IPS-20b (cell line): ENCODE measurements at regions not wholly inside any gene's neighbourhood (a gene's known extent, or its start where the extent isn't known, plus 50 kb on each side); places are given as distances from the start of the nearest gene placed in this dataset.

Experiments
- H3K27ac ChIP-seq: one replicate; pipeline ENCODE4 v1.5.1; 2013; ENCODE audit warnings: low read length
- H3K27me3 ChIP-seq: 2 replicates; pipeline ENCODE4 v1.6.1; 2013; ENCODE audit warnings: mild to moderate bottlenecking, low read length, inconsistent platforms; ENCODE audit not compliant: insufficient read depth
- H3K36me3 ChIP-seq: 2 replicates; pipeline ENCODE4 v1.6.1; 2013; ENCODE audit warnings: low read depth, mild to moderate bottlenecking, inconsistent platforms, low read length, moderate library complexity; ENCODE audit not compliant: insufficient read depth
- H3K4me1 ChIP-seq: 2 replicates; pipeline ENCODE4 v1.6.1; 2013; ENCODE audit warnings: mild to moderate bottlenecking, control low read depth, inconsistent platforms, low read length, moderate library complexity; ENCODE audit not compliant: insufficient read depth
- H3K4me3 ChIP-seq: 2 replicates; pipeline ENCODE4 v1.5.1; 2013; ENCODE audit warnings: mild to moderate bottlenecking, low read length, inconsistent platforms
- H3K9ac ChIP-seq: 2 replicates; pipeline ENCODE4 v1.6.1; 2013; ENCODE audit warnings: low read depth, mild to moderate bottlenecking, inconsistent platforms, low read length, moderate library complexity
- H3K9me3 ChIP-seq: 2 replicates; pipeline ENCODE4 v1.6.1; 2013; ENCODE audit warnings: mild to moderate bottlenecking, low read depth, low read length, inconsistent platforms; ENCODE audit not compliant: insufficient read depth

GRCh38 chr2:209029249-209029648, 394.6 kb upstream of the MAP2 start:
- Histone ChIP-seq H3K27ac (no peak overlapping the region), H3K27me3 (no peaks in the 10 kb centered on the region), H3K9me3 (no peaks in the 10 kb centered on the region), H3K9ac (no peak overlapping the region), H3K4me1 (no peaks in the 10 kb centered on the region), H3K36me3 (no peaks in the 10 kb centered on the region), H3K4me3 (no peak overlapping the region)

GRCh38 chr2:209044307-209044706, 379.5 kb upstream of the MAP2 start:
- Histone ChIP-seq H3K4me1 (no peaks in the 10 kb centered on the region), H3K36me3 (no peaks in the 10 kb centered on the region), H3K27ac (no peak overlapping the region), H3K4me3 (no peak overlapping the region), H3K27me3 (no peaks in the 10 kb centered on the region), H3K9ac (no peak overlapping the region), H3K9me3 (no peaks in the 10 kb centered on the region)

DNA sequence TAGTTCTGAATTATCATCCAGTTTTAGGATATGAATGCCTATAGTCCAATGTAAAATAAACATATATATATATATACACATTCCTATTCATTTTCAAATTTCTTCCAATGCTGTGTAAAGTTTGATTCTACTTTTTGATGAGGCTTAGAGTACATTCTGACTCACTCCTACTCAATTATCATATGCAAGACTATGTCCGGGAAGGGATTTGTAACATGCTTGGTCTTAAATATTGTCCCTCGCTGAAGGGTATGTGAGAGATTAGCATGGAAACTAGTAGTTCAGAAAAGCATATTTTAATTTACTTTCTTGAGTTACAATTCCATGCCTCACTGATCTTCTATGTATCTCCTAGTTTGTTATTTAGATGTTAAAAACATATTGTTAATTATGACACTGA, 377.7 kb upstream of the MAP2 start:
- Histone ChIP-seq H3K4me1 (no peaks in the 10 kb centered on the region), H3K9ac (no peak overlapping the region), H3K36me3 (no peaks in the 10 kb centered on the region), H3K27me3 (no peaks in the 10 kb centered on the region), H3K27ac (no peak overlapping the region), H3K9me3 (no peaks in the 10 kb centered on the region), H3K4me3 (no peak overlapping the region)

GRCh38 chr2:209049608-209050007, 374.2 kb upstream of the MAP2 start:
- Histone ChIP-seq H3K9ac (no peak overlapping the region), H3K27ac (no peak overlapping the region), H3K4me3 (no peak overlapping the region), H3K36me3 (no peaks in the 10 kb centered on the region), H3K4me1 (no peaks in the 10 kb centered on the region), H3K9me3 (no peaks in the 10 kb centered on the region), H3K27me3 (no peaks in the 10 kb centered on the region)

GRCh38 chr2:209062210-209062609, 361.6 kb upstream of the MAP2 start:
- no peaks in the 10 kb centered on the region for H3K27me3 ChIP-seq
- H3K4me3 ChIP-seq, result no peak overlapping the region
- no peak overlapping the region for H3K9ac ChIP-seq
- no peaks in the 10 kb centered on the region for H3K36me3 ChIP-seq
- H3K9me3 ChIP-seq, result no peaks in the 10 kb centered on the region
- H3K27ac ChIP-seq, result no peak overlapping the region
- no peaks in the 10 kb centered on the region for H3K4me1 ChIP-seq

DNA sequence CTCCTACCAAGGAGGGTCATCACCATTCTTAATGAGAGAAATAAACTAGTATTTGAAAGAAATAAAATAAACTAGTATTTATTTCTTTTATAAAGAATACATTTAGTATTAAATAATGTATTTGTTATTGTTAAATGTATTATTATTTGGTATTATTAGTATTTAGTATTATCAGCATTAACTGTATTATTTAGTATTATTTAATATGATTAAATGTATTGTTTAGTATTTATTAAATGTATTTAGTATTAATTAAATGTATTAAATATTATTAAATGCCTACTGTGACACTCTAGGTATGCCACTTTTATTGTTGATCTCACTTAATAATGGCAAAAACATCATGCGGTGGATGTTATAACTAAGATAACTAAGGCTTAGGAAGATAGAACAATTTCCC, 353.6 kb upstream of the MAP2 start:
- Histone ChIP-seq H3K4me3 (no peak overlapping the region), H3K27ac (no peak overlapping the region), H3K9me3 (no peaks in the 10 kb centered on the region), H3K36me3 (no peaks in the 10 kb centered on the region), H3K4me1 (no peaks in the 10 kb centered on the region), H3K9ac (no peak overlapping the region), H3K27me3 (no peaks in the 10 kb centered on the region)

DNA sequence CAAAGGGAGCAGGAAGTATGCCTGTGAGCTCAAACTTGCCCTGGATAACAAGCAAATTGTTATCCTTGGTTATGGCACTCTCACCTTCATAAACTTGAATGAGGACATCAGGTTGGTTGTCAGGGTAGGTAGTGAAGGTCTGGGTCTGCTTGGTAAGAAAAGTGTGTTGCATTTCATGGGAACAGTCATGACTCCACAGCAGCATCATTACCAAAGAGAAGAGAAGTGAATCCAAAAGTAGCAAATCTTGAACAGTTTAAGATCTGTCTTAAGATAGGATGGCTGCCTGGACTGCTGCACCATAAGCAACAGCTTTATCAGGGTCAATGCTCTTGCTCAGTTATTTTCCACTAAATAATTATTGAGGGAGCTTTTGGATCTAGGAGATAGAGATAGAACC, 350.7 kb upstream of the MAP2 start:
- no peak overlapping the region for H3K9ac ChIP-seq
- no peak overlapping the region for H3K4me3 ChIP-seq
- no peaks in the 10 kb centered on the region for H3K9me3 ChIP-seq
- H3K36me3 ChIP-seq, result no peaks in the 10 kb centered on the region
- H3K4me1 ChIP-seq, result peaks cover 2% of the 10 kb centered on the region; the same call in 1 of the 2 replicates
- no peak overlapping the region for H3K27ac ChIP-seq
- H3K27me3 ChIP-seq, result no peaks in the 10 kb centered on the region

DNA sequence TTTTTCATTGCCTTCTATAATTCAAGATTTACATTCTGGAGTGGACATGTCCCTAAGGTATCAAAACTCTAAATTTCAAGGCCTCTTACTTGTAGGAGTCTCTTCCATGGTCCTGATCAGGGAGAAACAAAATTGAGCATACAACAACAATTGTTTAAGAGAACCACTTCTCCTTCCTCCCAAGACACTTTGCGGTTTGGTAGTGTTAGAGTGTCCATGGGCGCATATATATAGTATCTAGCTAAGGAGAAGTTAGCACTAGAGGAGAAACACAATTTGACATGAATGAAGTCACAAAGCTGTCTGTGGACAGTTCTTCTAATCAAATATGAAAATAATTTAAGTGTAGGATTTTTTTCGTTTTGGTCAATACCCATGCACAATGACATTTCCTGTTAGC, 349.1 kb upstream of the MAP2 start:
- Histone ChIP-seq H3K9me3 (no peaks in the 10 kb centered on the region), H3K9ac (no peak overlapping the region), H3K36me3 (no peaks in the 10 kb centered on the region), H3K27ac (no peak overlapping the region), H3K4me3 (no peak overlapping the region), H3K27me3 (no peaks in the 10 kb centered on the region), H3K4me1 (peaks cover 2% of the 10 kb centered on the region; the same call in 1 of the 2 replicates)

GRCh38 chr2:209076151-209076550, 347.7 kb upstream of the MAP2 start:
- Histone ChIP-seq H3K27ac (no peak overlapping the region), H3K27me3 (no peaks in the 10 kb centered on the region)

GRCh38 chr2:209086761-209087160, 337.1 kb upstream of the MAP2 start:
- no peaks in the 10 kb centered on the region for H3K9me3 ChIP-seq
- H3K9ac ChIP-seq, result no peak overlapping the region
- no peak overlapping the region for H3K27ac ChIP-seq
- no peaks in the 10 kb centered on the region for H3K36me3 ChIP-seq
- no peak overlapping the region for H3K4me3 ChIP-seq
- H3K27me3 ChIP-seq, result no peaks in the 10 kb centered on the region
- no peaks in the 10 kb centered on the region for H3K4me1 ChIP-seq

More at GRCh38 chr2:209076151-209076550, 347.7 kb upstream of the MAP2 start:
- Histone ChIP-seq H3K4me1 (peaks cover 2% of the 10 kb centered on the region; the same call in 1 of the 2 replicates), H3K4me3 (no peak overlapping the region), H3K9me3 (no peaks in the 10 kb centered on the region), H3K9ac (no peak overlapping the region), H3K36me3 (no peaks in the 10 kb centered on the region)

DNA sequence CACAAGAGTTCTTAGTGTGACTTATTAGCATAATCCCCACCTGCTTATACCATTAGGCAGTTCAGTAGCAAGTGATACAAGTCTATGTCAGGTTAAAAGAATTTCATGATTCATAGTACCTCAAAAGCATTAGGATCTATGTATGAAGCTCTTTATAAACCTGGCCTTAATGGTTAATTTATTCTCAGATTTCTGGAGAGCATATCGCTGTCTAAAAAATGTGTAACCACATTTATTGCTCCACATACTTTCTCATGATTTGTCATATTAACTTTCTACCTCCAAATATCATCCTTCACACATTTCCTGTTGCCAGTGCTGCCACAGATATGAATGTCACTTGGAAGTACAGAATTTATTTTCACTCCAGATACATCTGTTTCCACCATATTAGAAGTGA, 332.8 kb upstream of the MAP2 start:
- H3K4me1 ChIP-seq, result no peaks in the 10 kb centered on the region
- H3K27ac ChIP-seq, result no peak overlapping the region
- H3K4me3 ChIP-seq, result no peak overlapping the region
- no peaks in the 10 kb centered on the region for H3K36me3 ChIP-seq
- no peaks in the 10 kb centered on the region for H3K27me3 ChIP-seq
- no peak overlapping the region for H3K9ac ChIP-seq
- H3K9me3 ChIP-seq, result no peaks in the 10 kb centered on the region

GRCh38 chr2:209094221-209094620, 329.6 kb upstream of the MAP2 start:
- H3K27ac ChIP-seq, result no peak overlapping the region
- no peaks in the 10 kb centered on the region for H3K9me3 ChIP-seq
- H3K4me1 ChIP-seq, result no peaks in the 10 kb centered on the region
- no peaks in the 10 kb centered on the region for H3K36me3 ChIP-seq
- H3K27me3 ChIP-seq, result no peaks in the 10 kb centered on the region
- no peak overlapping the region for H3K9ac ChIP-seq
- H3K4me3 ChIP-seq, result no peak overlapping the region

- Histone ChIP-seq H3K27ac (no peak overlapping the region), H3K9me3 (no peaks in the 10 kb centered on the region), H3K9ac (no peak overlapping the region), H3K4me3 (no peak overlapping the region), H3K36me3 (no peaks in the 10 kb centered on the region), H3K27me3 (no peaks in the 10 kb centered on the region), H3K4me1 (no peaks in the 10 kb centered on the region)
Measured at GRCh38 chr2:209095432-209095831, 328.4 kb upstream of the MAP2 start.
